Smooth muscle cell (in vitro differentiated cells): ENCODE measurements at regions not wholly inside any gene's neighbourhood (a gene's known extent, or its start where the extent isn't known, plus 50 kb on each side); places are given as distances from the start of the nearest gene placed in this dataset.

ENCODE experiments used
- DNase-seq: peaks from one replicate; lab custom pipeline; 2025; ENCODE audit not compliant: unreplicated experiment; lab: John Stamatoyannopoulos, UW
- H2AFZ ChIP-seq: fragments of 200-600 bp; sonication (generic); 2 replicates; pipeline ENCODE4 v1.6.0; 2016; ENCODE audit warnings: antibody characterized with exemption, low read depth, mild to moderate bottlenecking
- H3F3A ChIP-seq: fragments of 200-600 bp; sonication (generic); 2 replicates; pipeline ENCODE4 v1.6.0; 2017; ENCODE audit warnings: antibody characterized with exemption, low read depth
- H3K27ac ChIP-seq: fragments of 200-600 bp; sonication (generic); 2 replicates; pipeline ENCODE4 v1.5.1; 2016; ENCODE audit warnings: low read depth, mild to moderate bottlenecking
- H3K27me3 ChIP-seq: fragments of 200-600 bp; sonication (generic); 2 replicates; pipeline ENCODE4 v1.6.1; 2016; ENCODE audit warnings: low read depth, mild to moderate bottlenecking
- H3K36me3 ChIP-seq: fragments of 200-600 bp; sonication (generic); 2 replicates; pipeline ENCODE4 v1.5.1; 2016; ENCODE audit warnings: low read depth
- H3K4me1 ChIP-seq: fragments of 200-600 bp; sonication (generic); 2 replicates; pipeline ENCODE4 v1.5.1; 2016; ENCODE audit warnings: low read depth
- H3K4me2 ChIP-seq: fragments of 200-600 bp; sonication (generic); 2 replicates; pipeline ENCODE4 v1.6.0; 2016; ENCODE audit warnings: mild to moderate bottlenecking
- H3K4me3 ChIP-seq: fragments of 200-600 bp; sonication (generic); 2 replicates; pipeline ENCODE4 v1.5.1; 2016; ENCODE audit warnings: mild to moderate bottlenecking
- H3K79me2 ChIP-seq: fragments of 200-600 bp; sonication (generic); 2 replicates; pipeline ENCODE4 v1.6.0; 2016; ENCODE audit warnings: low read depth, mild to moderate bottlenecking
- H3K9ac ChIP-seq: fragments of 200-600 bp; sonication (generic); 2 replicates; pipeline ENCODE4 v1.6.0; 2016; ENCODE audit warnings: low read depth
- H3K9me3 ChIP-seq: fragments of 200-600 bp; sonication (generic); replicated peaks from 2 replicates; pipeline ENCODE4 v1.5.1; 2016; ENCODE audit warnings: low read depth
- H4K20me1 ChIP-seq: fragments of 200-600 bp; sonication (generic); 2 replicates; pipeline ENCODE4 v1.6.0; 2016; ENCODE audit warnings: low read depth
- WGBS: methylation state at CpG from one replicate; pipeline ENCODE4 v1.1.7; 2016; ENCODE audit warnings: low lambda C conversion rate; 5-methylcytosine and 5-hydroxymethylcytosine counted together
- TF ChIP-seq, protein P1 (sequence below): fragments of 200-600 bp; sonication (generic); IDR thresholded peaks from 2 replicates; pipeline ENCODE4 v1.5.1; 2017; ENCODE audit warnings: borderline replicate concordance, mild to moderate bottlenecking, antibody characterized with exemption; ENCODE audit not compliant: insufficient read depth, poor library complexity, severe bottlenecking

DNA sequence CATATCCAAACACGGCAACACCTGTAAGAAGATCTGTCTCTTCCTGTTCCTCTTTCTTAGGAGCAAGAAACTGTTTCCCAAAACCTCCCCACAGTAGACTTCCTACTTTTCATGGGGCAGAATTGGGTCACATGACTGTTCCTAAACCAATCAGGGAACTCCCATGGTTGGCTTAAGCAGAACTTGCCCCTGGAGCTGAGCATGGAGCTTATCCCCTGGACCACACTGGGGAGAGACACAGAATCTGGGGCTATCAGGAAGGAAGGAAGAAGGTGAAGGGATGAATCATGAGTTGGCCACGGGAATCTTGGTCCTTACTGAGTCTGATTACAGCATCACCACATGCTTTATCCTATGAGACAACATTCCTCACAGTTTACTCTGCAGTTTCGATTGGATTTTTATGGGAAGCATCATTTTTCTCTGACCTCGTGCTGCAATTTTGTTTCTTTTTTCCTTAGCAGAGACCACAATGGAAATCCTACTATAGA, 81.8 kb downstream of the CDC7 start:
- no peaks in the 10 kb centered on the region for H3K79me2 ChIP-seq
- H3K4me3 ChIP-seq = no peak overlapping the region
- H3F3A ChIP-seq = peaks cover 14% of the 10 kb centered on the region
- TF ChIP-seq, protein P1, sequence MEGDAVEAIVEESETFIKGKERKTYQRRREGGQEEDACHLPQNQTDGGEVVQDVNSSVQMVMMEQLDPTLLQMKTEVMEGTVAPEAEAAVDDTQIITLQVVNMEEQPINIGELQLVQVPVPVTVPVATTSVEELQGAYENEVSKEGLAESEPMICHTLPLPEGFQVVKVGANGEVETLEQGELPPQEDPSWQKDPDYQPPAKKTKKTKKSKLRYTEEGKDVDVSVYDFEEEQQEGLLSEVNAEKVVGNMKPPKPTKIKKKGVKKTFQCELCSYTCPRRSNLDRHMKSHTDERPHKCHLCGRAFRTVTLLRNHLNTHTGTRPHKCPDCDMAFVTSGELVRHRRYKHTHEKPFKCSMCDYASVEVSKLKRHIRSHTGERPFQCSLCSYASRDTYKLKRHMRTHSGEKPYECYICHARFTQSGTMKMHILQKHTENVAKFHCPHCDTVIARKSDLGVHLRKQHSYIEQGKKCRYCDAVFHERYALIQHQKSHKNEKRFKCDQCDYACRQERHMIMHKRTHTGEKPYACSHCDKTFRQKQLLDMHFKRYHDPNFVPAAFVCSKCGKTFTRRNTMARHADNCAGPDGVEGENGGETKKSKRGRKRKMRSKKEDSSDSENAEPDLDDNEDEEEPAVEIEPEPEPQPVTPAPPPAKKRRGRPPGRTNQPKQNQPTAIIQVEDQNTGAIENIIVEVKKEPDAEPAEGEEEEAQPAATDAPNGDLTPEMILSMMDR = no peak
- WGBS = 36% methylated on average over 4 of the region's 4 CpGs
- H4K20me1 ChIP-seq = no peaks in the 10 kb centered on the region
- no peaks in the 10 kb centered on the region for H3K27me3 ChIP-seq
- DNase-seq = no peak
- peak overlapping the region; percentile 26 for H3K4me2 ChIP-seq
- H3K27ac ChIP-seq = peak overlapping the region; percentile 41
- H3K9me3 ChIP-seq = no peaks in the 10 kb centered on the region
- no peak overlapping the region for H3K9ac ChIP-seq
- no peaks in the 10 kb centered on the region for H3K36me3 ChIP-seq
- no peak overlapping the region for H2AFZ ChIP-seq
- H3K4me1 ChIP-seq = no peaks in the 10 kb centered on the region

DNA sequence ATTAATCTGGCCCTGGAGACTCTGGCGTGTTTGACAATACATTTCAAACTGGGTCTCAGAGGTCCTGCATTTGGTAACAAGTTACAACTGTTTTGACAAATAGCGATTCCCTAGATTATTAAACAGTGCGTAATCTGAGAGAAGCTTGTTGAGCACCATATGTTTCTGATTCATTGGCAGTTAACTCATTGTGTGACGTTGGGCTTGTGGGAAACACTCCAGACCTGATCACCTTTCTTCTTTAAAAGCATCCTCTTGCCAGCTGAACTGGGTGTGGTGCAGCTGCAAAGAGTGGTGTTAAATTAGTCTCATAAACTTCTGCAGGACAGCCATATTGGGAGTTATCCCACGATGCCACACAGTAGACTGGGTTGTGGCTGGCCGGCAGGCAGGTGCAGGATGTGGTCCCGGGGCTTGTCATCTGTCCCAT, 82.7 kb downstream of the CDC7 start:
- no peak overlapping the region for H3K4me2 ChIP-seq
- H3K36me3 ChIP-seq = no peaks in the 10 kb centered on the region
- H3K4me1 ChIP-seq = no peaks in the 10 kb centered on the region
- H3K79me2 ChIP-seq = no peaks in the 10 kb centered on the region
- no peak for DNase-seq
- no peaks in the 10 kb centered on the region for H3K9me3 ChIP-seq
- H3F3A ChIP-seq = peaks cover 14% of the 10 kb centered on the region
- H3K27ac ChIP-seq = peak overlapping the region; percentile 41
- H3K4me3 ChIP-seq = no peak overlapping the region
- TF ChIP-seq, protein P1 = no peak
- H2AFZ ChIP-seq = no peak overlapping the region
- H4K20me1 ChIP-seq = no peaks in the 10 kb centered on the region
- no peak overlapping the region for H3K9ac ChIP-seq
- 68% methylated on average over 7 of the region's 7 CpGs for WGBS
- H3K27me3 ChIP-seq = no peaks in the 10 kb centered on the region

DNA sequence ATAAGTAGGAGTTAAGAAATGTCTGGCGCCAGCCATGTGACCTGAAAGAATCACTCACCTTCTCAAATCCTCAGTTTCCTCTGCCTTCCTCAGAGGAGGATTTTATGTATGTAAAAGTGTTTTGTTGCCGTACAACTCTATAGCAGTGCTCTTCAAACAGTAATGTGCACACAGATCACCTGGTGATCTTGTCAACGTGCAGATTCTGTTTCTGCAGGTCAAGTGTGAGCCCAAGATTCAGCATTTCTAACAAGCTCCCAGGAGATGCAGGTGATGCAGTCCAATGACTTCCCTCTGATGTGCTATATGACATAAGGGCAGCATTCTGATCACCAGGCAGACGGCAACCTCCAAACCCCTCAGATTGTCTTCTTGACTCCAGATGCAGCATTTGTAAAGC, 83.7 kb downstream of the CDC7 start:
- 93% methylated on average over 4 of the region's 4 CpGs for WGBS
- no peak for DNase-seq
- no peak overlapping the region for H2AFZ ChIP-seq
- H3K27me3 ChIP-seq = no peaks in the 10 kb centered on the region
- no peak overlapping the region for H3K27ac ChIP-seq
- no peaks in the 10 kb centered on the region for H3K79me2 ChIP-seq
- TF ChIP-seq, protein P1 = no peak
- H3K4me2 ChIP-seq = no peak overlapping the region
- no peaks in the 10 kb centered on the region for H4K20me1 ChIP-seq
- H3K9ac ChIP-seq = no peak overlapping the region
- H3F3A ChIP-seq = peaks cover 14% of the 10 kb centered on the region
- H3K9me3 ChIP-seq = no peaks in the 10 kb centered on the region
- no peaks in the 10 kb centered on the region for H3K4me1 ChIP-seq
- no peaks in the 10 kb centered on the region for H3K36me3 ChIP-seq
- no peak overlapping the region for H3K4me3 ChIP-seq

DNA sequence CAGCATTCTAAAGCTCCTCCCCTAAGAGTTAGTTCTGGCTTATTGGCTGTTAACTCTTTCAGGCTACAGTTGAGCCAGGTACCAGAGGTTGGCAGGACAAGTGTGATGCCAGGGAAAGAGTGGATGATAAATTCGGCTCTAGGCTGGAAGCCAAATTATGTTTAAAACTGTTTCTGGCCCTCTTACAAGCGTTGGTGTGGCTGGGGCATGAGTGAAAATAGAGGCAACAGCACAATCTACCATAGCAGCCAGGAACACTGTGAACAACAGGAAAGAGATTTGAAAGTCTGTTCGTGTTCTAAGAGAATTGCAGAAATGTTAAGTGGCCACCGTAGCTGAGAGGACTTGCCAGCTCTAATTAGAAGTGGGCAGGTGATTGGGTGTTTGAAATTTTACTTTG, 84.2 kb downstream of the CDC7 start:
- no peaks in the 10 kb centered on the region for H3K79me2 ChIP-seq
- TF ChIP-seq, protein P1 = no peak
- DNase-seq = no peak
- H3K9me3 ChIP-seq = no peaks in the 10 kb centered on the region
- 86% methylated on average over 4 of the region's 4 CpGs for WGBS
- no peak overlapping the region for H3K4me3 ChIP-seq
- H3F3A ChIP-seq = peaks cover 14% of the 10 kb centered on the region
- H3K4me2 ChIP-seq = no peak overlapping the region
- no peak overlapping the region for H2AFZ ChIP-seq
- no peaks in the 10 kb centered on the region for H3K36me3 ChIP-seq
- no peak overlapping the region for H3K9ac ChIP-seq
- H4K20me1 ChIP-seq = no peaks in the 10 kb centered on the region
- H3K4me1 ChIP-seq = no peaks in the 10 kb centered on the region
- H3K27ac ChIP-seq = no peak overlapping the region
- no peaks in the 10 kb centered on the region for H3K27me3 ChIP-seq
